Epithelial cell of esophagus (primary cell): ENCODE measurements at regions not wholly inside any gene's neighbourhood (a gene's known extent, or its start where the extent isn't known, plus 50 kb on each side); places are given as distances from the start of the nearest gene placed in this dataset.

Source experiments
- DNase-seq: peaks from one replicate; pipeline ENCODE4 v3.0.0; 2010; ENCODE audit warnings: low read depth
- H3K4me3 ChIP-seq: 2 replicates; pipeline ENCODE4 v1.5.1; 2011; ENCODE audit warnings: mild to moderate bottlenecking, low read length, control low read depth
- TF ChIP-seq, protein P1 (sequence below): IDR thresholded peaks from 2 replicates; pipeline ENCODE4 v1.5.1; 2011; ENCODE audit warnings: low read depth, mild to moderate bottlenecking, low read length, control low read depth, inconsistent platforms; ENCODE audit not compliant: insufficient read depth; ENCODE audit errors: missing control alignments

DNA sequence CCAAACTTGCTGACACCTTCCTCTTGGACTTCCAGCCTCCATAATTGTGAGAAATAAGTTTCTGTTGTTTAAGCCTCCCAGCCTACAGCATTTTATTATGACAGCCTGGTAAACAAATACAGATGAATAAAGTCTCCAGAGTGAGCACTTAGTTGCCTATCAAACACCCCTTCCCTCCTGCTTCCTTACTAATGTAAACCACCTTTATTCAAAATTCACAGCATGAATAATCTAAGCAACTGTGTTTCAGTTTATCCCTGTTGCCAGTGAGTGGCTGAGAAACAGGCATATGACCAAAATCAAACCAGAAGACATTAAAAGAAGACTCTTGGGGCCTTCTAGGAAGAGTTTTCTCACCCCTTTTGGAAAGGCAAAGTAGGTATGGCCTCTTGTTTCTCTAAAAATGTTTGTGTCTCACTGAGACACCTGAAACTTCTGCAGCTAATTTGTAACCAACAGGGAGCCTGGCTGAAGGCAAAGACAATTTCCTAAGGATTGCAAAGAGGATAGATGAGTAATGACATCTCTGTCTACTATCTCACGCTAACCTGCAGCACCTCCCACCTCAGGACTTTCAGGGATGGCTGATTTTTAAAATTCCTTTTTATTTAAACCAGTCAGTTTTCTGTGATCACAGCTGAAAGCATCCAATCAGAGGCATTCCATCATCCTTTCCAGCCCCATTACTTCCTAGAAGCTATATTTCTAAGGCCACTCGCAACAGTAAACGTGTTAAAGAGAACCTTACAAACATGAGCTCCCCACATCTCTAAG, 61.4 kb upstream of the LRRC55 start:
- H3K4me3 ChIP-seq = no peak overlapping the region
- DNase-seq = no peak
- TF ChIP-seq, protein P1, sequence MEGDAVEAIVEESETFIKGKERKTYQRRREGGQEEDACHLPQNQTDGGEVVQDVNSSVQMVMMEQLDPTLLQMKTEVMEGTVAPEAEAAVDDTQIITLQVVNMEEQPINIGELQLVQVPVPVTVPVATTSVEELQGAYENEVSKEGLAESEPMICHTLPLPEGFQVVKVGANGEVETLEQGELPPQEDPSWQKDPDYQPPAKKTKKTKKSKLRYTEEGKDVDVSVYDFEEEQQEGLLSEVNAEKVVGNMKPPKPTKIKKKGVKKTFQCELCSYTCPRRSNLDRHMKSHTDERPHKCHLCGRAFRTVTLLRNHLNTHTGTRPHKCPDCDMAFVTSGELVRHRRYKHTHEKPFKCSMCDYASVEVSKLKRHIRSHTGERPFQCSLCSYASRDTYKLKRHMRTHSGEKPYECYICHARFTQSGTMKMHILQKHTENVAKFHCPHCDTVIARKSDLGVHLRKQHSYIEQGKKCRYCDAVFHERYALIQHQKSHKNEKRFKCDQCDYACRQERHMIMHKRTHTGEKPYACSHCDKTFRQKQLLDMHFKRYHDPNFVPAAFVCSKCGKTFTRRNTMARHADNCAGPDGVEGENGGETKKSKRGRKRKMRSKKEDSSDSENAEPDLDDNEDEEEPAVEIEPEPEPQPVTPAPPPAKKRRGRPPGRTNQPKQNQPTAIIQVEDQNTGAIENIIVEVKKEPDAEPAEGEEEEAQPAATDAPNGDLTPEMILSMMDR = no peak

DNA sequence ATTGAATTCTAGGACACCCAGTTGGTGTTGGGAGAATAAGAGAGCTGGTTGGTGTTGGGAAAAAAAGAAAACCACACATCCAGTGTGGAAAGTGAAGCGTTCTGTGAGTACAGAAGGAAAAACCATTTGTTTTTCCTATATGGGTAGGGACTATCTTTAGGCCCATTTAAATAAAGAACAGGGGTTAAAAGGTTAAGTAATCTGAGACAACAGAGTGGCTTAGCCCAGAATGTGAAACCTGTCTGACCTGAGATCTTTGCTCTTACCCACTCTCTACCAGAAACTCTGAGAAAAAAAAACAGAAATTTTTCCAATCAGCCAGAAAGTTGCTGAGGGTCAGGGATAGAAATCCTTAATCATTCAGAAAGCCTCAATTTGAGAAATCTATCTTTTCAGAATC, 59.8 kb upstream of the LRRC55 start:
- TF ChIP-seq, protein P1 = no peak
- no peak for DNase-seq
- H3K4me3 ChIP-seq = no peak overlapping the region

DNA sequence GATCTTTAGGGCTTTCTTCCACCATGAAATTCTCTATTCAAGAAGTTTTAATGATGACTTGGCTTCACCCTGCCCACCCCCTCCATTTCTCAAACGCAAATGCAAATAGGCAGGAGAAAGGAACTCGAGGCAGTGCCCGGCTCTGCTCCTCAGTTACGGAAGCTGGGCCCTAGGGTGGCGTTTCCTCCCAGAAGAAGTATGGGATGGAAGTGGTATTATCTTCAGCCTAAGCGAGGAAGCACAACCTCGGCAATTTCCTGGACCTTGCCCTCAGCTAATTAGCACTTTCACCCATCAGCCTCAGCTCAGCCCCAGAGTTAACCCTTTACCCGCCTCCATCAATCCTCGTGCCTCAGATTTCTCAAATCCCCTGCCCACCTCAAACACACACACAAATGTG, 58.2 kb upstream of the LRRC55 start:
- TF ChIP-seq, protein P1 = no peak
- no peak for DNase-seq
- no peak overlapping the region for H3K4me3 ChIP-seq

DNA sequence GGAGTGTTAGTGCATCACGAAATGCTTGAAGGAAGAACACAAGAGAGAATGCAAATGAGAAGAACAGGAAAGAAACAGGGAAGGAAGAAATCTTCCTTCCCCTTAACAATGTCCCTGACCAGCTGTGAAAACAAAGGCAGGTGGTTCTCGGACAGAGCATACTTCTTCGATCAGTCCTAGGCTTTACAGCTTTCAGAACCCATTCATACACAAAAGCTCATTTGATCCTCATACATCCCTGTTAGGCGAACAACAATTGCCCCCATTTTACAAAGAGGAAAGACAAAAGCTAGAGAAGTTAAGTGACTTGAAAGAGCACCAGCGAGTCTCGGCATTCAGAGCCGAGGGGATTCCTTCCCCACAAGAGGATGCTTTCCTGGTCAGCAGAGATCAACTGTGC, 57.2 kb upstream of the LRRC55 start:
- TF ChIP-seq, protein P1 = no peak
- no peak overlapping the region for H3K4me3 ChIP-seq
- no peak for DNase-seq

DNA sequence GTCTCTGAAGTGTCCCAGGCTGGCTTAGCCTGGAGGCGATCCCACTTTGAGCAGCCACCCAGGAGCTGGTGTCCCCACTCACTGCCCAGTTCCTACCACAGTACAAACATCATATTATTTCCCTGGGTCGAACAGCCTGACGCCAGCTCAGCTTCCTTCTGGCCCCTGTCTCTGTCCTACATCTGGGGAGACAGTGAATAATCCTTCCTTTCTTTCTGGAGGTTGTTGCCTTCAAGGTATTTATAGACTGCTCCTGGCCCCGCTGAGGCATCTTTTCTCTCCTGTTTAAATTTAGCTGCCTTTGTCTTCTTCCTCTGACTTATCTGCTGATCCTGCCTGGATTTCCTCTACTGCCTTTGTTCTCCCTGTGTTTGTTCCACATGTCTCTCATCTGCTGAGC, 56.8 kb upstream of the LRRC55 start:
- no peak for DNase-seq
- TF ChIP-seq, protein P1 = no peak
- H3K4me3 ChIP-seq = no peak overlapping the region

DNA sequence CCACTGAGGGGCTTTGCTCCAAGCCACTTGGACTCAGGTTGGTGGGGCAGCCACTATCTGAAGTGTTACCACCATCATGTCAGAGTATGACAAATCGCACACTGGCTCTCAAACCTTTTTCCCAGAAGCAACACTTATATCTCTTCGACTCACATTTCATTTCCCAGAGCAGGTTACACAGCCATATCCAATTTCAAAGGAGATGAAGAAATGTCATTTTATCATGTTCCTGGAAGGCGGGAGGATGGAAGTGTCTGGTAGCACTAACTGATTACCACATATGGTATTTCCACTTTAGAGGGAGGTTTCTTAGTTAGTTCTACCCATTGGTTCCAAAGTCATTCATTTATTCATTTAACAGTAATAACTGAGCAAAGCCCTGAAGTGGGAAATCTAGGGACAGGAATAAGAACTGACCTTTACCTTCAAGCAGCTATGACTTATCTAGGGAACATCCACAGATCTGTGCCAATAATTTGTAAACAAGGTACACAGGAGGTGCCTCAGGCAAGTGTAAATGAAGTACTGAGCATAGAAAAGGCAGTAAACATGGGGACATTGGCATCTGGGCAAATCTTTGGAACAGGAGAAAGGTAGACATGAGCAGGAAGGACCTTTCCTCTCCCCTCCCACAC, 54.9 kb upstream of the LRRC55 start:
- DNase-seq = peak; percentile 68
- TF ChIP-seq, protein P1 = no peak
- H3K4me3 ChIP-seq = no peak overlapping the region
